CD14-positive monocyte (primary cell): ENCODE measurements at regions not wholly inside any gene's neighbourhood (a gene's known extent, or its start where the extent isn't known, plus 50 kb on each side); places are given as distances from the start of the nearest gene placed in this dataset.

ENCODE experiments used
- DNase-seq, 3 donors: peaks; one replicate each; pipeline ENCODE4 v3.0.0-alpha.2; 2011 to 2022
- H2AFZ ChIP-seq: 2 replicates; pipeline ENCODE4 v1.6.0; 2012; ENCODE audit warnings: mild to moderate bottlenecking, low read depth, low read length, inconsistent platforms; ENCODE audit not compliant: insufficient read depth, poor library complexity, severe bottlenecking
- H3K27ac ChIP-seq, 2 donors: 1 replicate in 1 of 2; 2 replicates in 1 of 2; pipeline ENCODE4 v1.5.1; 2012 to 2013; ENCODE audit warnings: low read length in 2 of 2, control low read depth in 1 of 2, inconsistent platforms in 1 of 2, low read depth in 1 of 2, mild to moderate bottlenecking in 1 of 2
- H3K27me3 ChIP-seq, 2 donors: one replicate each; pipeline versions ENCODE4 v1.6.0 to v1.6.1; 2011 to 2013; ENCODE audit warnings: low read length in 2 of 2; ENCODE audit not compliant: control insufficient read depth in 2 of 2, insufficient read depth in 2 of 2
- H3K36me3 ChIP-seq, 2 donors: replicated peaks in 1 of 2; 1 replicate in 1 of 2; 2 replicates in 1 of 2; pipeline versions ENCODE4 v1.5.1 to v1.6.1; 2012 to 2013; ENCODE audit warnings: low read length in 2 of 2, control low read depth in 1 of 2, inconsistent platforms in 1 of 2, mild to moderate bottlenecking in 1 of 2; ENCODE audit not compliant: insufficient read depth in 2 of 2, control insufficient read depth in 1 of 2
- H3K4me1 ChIP-seq, 2 donors: 1 replicate in 1 of 2; 2 replicates in 1 of 2; pipeline versions ENCODE4 v1.5.1 to v1.6.1; 2012 to 2013; ENCODE audit warnings: low read length in 2 of 2, control low read depth in 1 of 2, inconsistent platforms in 1 of 2, mild to moderate bottlenecking in 1 of 2, moderate library complexity in 1 of 2; ENCODE audit not compliant: insufficient read depth in 2 of 2, control insufficient read depth in 1 of 2
- H3K4me2 ChIP-seq: replicated peaks from 2 replicates; pipeline ENCODE3; 2012; ENCODE audit warnings: low read length, moderate library complexity, mild to moderate bottlenecking; ENCODE audit not compliant: poor library complexity, severe bottlenecking; ENCODE audit errors: extremely low read depth
- H3K4me3 ChIP-seq, 3 experiments: fragments of 200-600 bp in 1 of 3; sonication (generic) in 1 of 3; replicated peaks in 1 of 3; 1 replicate in 2 of 3; 2 replicates in 1 of 3; pipeline ENCODE4 v1.5.1; 2011 to 2013; ENCODE audit warnings: low read length in 3 of 3, mild to moderate bottlenecking in 3 of 3, control low read depth in 2 of 3, low read depth in 2 of 3, inconsistent platforms in 1 of 3, moderate library complexity in 1 of 3
- H3K79me2 ChIP-seq: 2 replicates; pipeline ENCODE4 v1.6.0; 2012; ENCODE audit warnings: mild to moderate bottlenecking, control low read depth, inconsistent platforms, low read length, moderate library complexity; ENCODE audit not compliant: insufficient read depth
- H3K9ac ChIP-seq: 2 replicates; pipeline ENCODE4 v1.6.0; 2017; ENCODE audit warnings: low read length, mild to moderate bottlenecking; ENCODE audit not compliant: insufficient read depth, poor library complexity, severe bottlenecking
- H3K9me3 ChIP-seq, 2 donors: replicated peaks in 1 of 2; 1 replicate in 1 of 2; 2 replicates in 1 of 2; pipeline versions ENCODE4 v1.5.1 to v1.6.1; 2012 to 2013; ENCODE audit warnings: low read length in 2 of 2, control low read depth in 1 of 2; ENCODE audit not compliant: control insufficient read depth in 1 of 2, insufficient read depth in 1 of 2
- H4K20me1 ChIP-seq: 2 replicates; pipeline ENCODE4 v1.6.0; 2012; ENCODE audit warnings: mild to moderate bottlenecking, low read length, control low read depth, moderate library complexity; ENCODE audit not compliant: insufficient read depth
- H3K27ac Mint-ChIP-seq, 7 donors: one replicate each; pipeline ENCODE4 v1.8.0; 2020; ENCODE audit warnings: mild to moderate bottlenecking in 7 of 7, mixed read lengths in 7 of 7, moderate library complexity in 6 of 7, inconsistent platforms in 2 of 7
- H3K27me3 Mint-ChIP-seq, 3 donors: one replicate each; pipeline ENCODE4 v1.8.0; 2021 to 2022; ENCODE audit warnings: low read depth in 3 of 3, mild to moderate bottlenecking in 3 of 3, mixed read lengths in 3 of 3, moderate library complexity in 3 of 3, inconsistent platforms in 1 of 3
- H3K36me3 Mint-ChIP-seq, 2 donors: one replicate each; pipeline ENCODE4 v1.8.0; 2020; ENCODE audit warnings: mixed read lengths in 2 of 2, inconsistent platforms in 1 of 2, mild to moderate bottlenecking in 1 of 2
- H3K4me1 Mint-ChIP-seq: one replicate; pipeline ENCODE4 v1.8.0; 2020; ENCODE audit warnings: mild to moderate bottlenecking, mixed read lengths
- H3K4me3 Mint-ChIP-seq, 2 donors: one replicate each; pipeline ENCODE4 v1.8.0; 2020; ENCODE audit warnings: mild to moderate bottlenecking in 2 of 2, mixed read lengths in 2 of 2, moderate library complexity in 1 of 2
- H3K9me3 Mint-ChIP-seq, 7 donors: one replicate each; pipeline ENCODE4 v1.8.0; 2020 to 2022; ENCODE audit warnings: mixed read lengths in 7 of 7, mild to moderate bottlenecking in 6 of 7, moderate library complexity in 6 of 7, inconsistent platforms in 2 of 7
- CTCF ChIP-seq: fragments of 200-600 bp; IDR thresholded peaks from one replicate; pipeline ENCODE4 v1.8.0; 2022; ENCODE audit warnings: antibody characterized with exemption, mild to moderate bottlenecking
- WGBS: methylation state at CpG from one replicate; pipeline ENCODE4 v1.1.5; 2013; ENCODE audit warnings: missing lambda C conversion rate; ENCODE audit not compliant: insufficient coverage; 5-methylcytosine and 5-hydroxymethylcytosine counted together
- intact Hi-C, 2 donors: fragments of 100-400 bp; cut with micrococcal nuclease; formaldehyde crosslinking; loops; one replicate each; pipeline versions ENCODE4 v1.15.0 to v1.15.1; 2023

GRCh38 chr5:159734366-159734765 is 181.9 kb upstream of the ADRA1B start:
- Histone ChIP-seq H3K9ac (no peak overlapping the region), H3K9me3 (no peaks in the 10 kb centered on the region), H3K36me3 (no peaks in the 10 kb centered on the region), H3K27ac (no peak overlapping the region), H3K4me1 (no peaks in the 10 kb centered on the region), H3K4me2 (no peak overlapping the region), H2AFZ (no peak overlapping the region), H3K79me2 (no peaks in the 10 kb centered on the region), H3K27me3 (peaks cover 0 to 2% of the 10 kb centered on the region in 2 donors), H4K20me1 (no peaks in the 10 kb centered on the region), H3K4me3 (no peak overlapping the region)
- Mint-ChIP-seq H3K27me3 (peaks cover 6 to 25% (median 10%) of the 10 kb centered on the region in 3 donors), H3K36me3 (no peaks in the 10 kb centered on the region), H3K27ac (peak overlapping the region in 1 of 7 donors; percentile 6), H3K9me3 (peaks cover 0 to 1% (median 0%) of the 10 kb centered on the region in 7 donors), H3K4me3 (no peak overlapping the region), H3K4me1 (no peaks in the 10 kb centered on the region)
- no peak for TF ChIP-seq CTCF
- 80% methylated on average over 1 of the region's 2 CpGs for WGBS
- DNase-seq = no peak
- intact Hi-C loops = no loop called here

- no peaks in the 10 kb centered on the region for H3K4me1 ChIP-seq
- H3K9me3 Mint-ChIP-seq = peaks cover 0 to 1% (median 0%) of the 10 kb centered on the region in 7 donors
- intact Hi-C loops = no loop called here
- H3K9ac ChIP-seq = no peak overlapping the region
- no peaks in the 10 kb centered on the region for H3K36me3 ChIP-seq
- H3K79me2 ChIP-seq = no peaks in the 10 kb centered on the region
- H2AFZ ChIP-seq = no peak overlapping the region
- no peak overlapping the region for H3K27ac Mint-ChIP-seq
- no peak overlapping the region for H3K4me2 ChIP-seq
- H3K36me3 Mint-ChIP-seq = no peaks in the 10 kb centered on the region
- no peak overlapping the region for H3K4me3 Mint-ChIP-seq
- H3K9me3 ChIP-seq = no peaks in the 10 kb centered on the region
- WGBS = 60% methylated on average over 1 of the region's 2 CpGs
- H3K27me3 ChIP-seq = peaks cover 0 to 2% of the 10 kb centered on the region in 2 donors
- no peak for DNase-seq
- no peak overlapping the region for H3K4me3 ChIP-seq
- no peak overlapping the region for H3K27ac ChIP-seq
- no peaks in the 10 kb centered on the region for H3K4me1 Mint-ChIP-seq
- no peaks in the 10 kb centered on the region for H4K20me1 ChIP-seq
- H3K27me3 Mint-ChIP-seq = peaks cover 6 to 20% (median 10%) of the 10 kb centered on the region in 3 donors
- no peak for TF ChIP-seq CTCF
Measured at GRCh38 chr5:159735036-159735435, 181.2 kb upstream of the ADRA1B start.
